Liver (tissue), 8 donors: ENCODE measurements at regions not wholly inside any gene's neighbourhood (a gene's known extent, or its start where the extent isn't known, plus 50 kb on each side); places are given as distances from the start of the nearest gene placed in this dataset.
"Not testable (repeated sequence)": the region's sequence is repeated elsewhere in the genome, so short reads cannot be mapped to it uniquely, and the experiment has no call there.

ENCODE experiments used
- DNase-seq: peaks from one replicate; pipeline ENCODE4 v3.0.0-alpha.2; 2017; ENCODE audit warnings: low spot score
- H3K27ac ChIP-seq, 2 donors: one replicate each; pipeline ENCODE4 v1.7.0; 2013; ENCODE audit warnings: inconsistent platforms in 2 of 2, low read length in 2 of 2, control low read depth in 1 of 2, low read depth in 1 of 2, mild to moderate bottlenecking in 1 of 2
- H3K27me3 ChIP-seq, 4 donors: one replicate each; pipeline versions ENCODE4 v1.6.1 to v1.7.0; 2013; ENCODE audit warnings: low read length in 3 of 4, inconsistent platforms in 1 of 4, mild to moderate bottlenecking in 1 of 4, moderate library complexity in 1 of 4; ENCODE audit not compliant: control insufficient read depth in 4 of 4, insufficient read depth in 4 of 4
- H3K36me3 ChIP-seq, 4 donors: one replicate each; pipeline versions ENCODE4 v1.6.1 to v1.7.0; 2013; ENCODE audit warnings: low read length in 3 of 4, mild to moderate bottlenecking in 3 of 4, low read depth in 1 of 4, moderate library complexity in 1 of 4; ENCODE audit not compliant: control insufficient read depth in 4 of 4, insufficient read depth in 3 of 4
- H3K4me1 ChIP-seq, 4 donors: one replicate each; pipeline versions ENCODE4 v1.6.1 to v1.7.0; 2013; ENCODE audit warnings: low read length in 3 of 4, mild to moderate bottlenecking in 3 of 4, moderate library complexity in 1 of 4; ENCODE audit not compliant: control insufficient read depth in 4 of 4, insufficient read depth in 4 of 4
- H3K4me3 ChIP-seq, 3 donors: one replicate each; pipeline versions ENCODE4 v1.6.1 to v1.7.0; 2013; ENCODE audit warnings: low read length in 3 of 3, control low read depth in 1 of 3, low read depth in 1 of 3, mild to moderate bottlenecking in 1 of 3
- H3K9ac ChIP-seq, 2 donors: one replicate each; pipeline ENCODE4 v1.7.0; 2013; ENCODE audit warnings: low read length in 2 of 2, mild to moderate bottlenecking in 2 of 2, moderate library complexity in 2 of 2, control low read depth in 1 of 2, low read depth in 1 of 2
- H3K9me3 ChIP-seq, 4 donors: one replicate each; pipeline versions ENCODE4 v1.6.1 to v1.7.0; 2013; ENCODE audit warnings: low read length in 3 of 4; ENCODE audit not compliant: control insufficient read depth in 4 of 4
- CTCF ChIP-seq: fragments of 150-350 bp; IDR thresholded peaks from 2 replicates; pipeline ENCODE4 v1.5.1; 2017; ENCODE audit warnings: improper control_type of control experiment, low read depth, low read length; ENCODE audit not compliant: missing input control
- EGR1 ChIP-seq, 2 donors: IDR thresholded peaks; 2 replicates each; pipeline ENCODE4 v1.6.1; 2016 to 2018; ENCODE audit warnings: antibody characterized with exemption in 2 of 2, low read depth in 2 of 2
- FOXA2 ChIP-seq: IDR thresholded peaks from 2 replicates; pipeline ENCODE4 v1.6.1; 2016; ENCODE audit warnings: antibody characterized with exemption
- GABPA ChIP-seq, 2 donors: IDR thresholded peaks in 1 of 2; conservative IDR thresholded peaks in 1 of 2; 2 replicates each; pipeline ENCODE4 v1.6.1; 2016; ENCODE audit warnings: antibody characterized with exemption in 2 of 2, mild to moderate bottlenecking in 1 of 2, moderate library complexity in 1 of 2
- MAX ChIP-seq: IDR thresholded peaks from 2 replicates; pipeline ENCODE4 v1.6.1; 2016; ENCODE audit warnings: antibody characterized with exemption
- NR2F2 ChIP-seq: IDR thresholded peaks from 2 replicates; pipeline ENCODE4 v1.6.1; 2016; ENCODE audit warnings: antibody characterized with exemption
- RAD21 ChIP-seq, 2 donors: IDR thresholded peaks; 2 replicates each; pipeline ENCODE4 v1.6.1; 2016; ENCODE audit warnings: antibody characterized with exemption in 2 of 2, mild to moderate bottlenecking in 2 of 2
- RXRA ChIP-seq, 2 donors: IDR thresholded peaks; 2 replicates each; pipeline ENCODE4 v1.6.1; 2017 to 2018; ENCODE audit warnings: antibody characterized with exemption in 2 of 2, mild to moderate bottlenecking in 1 of 2
- SP1 ChIP-seq: IDR thresholded peaks from 2 replicates; pipeline ENCODE4 v1.6.1; 2018; ENCODE audit warnings: antibody characterized with exemption, mild to moderate bottlenecking
- TAF1 ChIP-seq: conservative IDR thresholded peaks from 2 replicates; pipeline ENCODE4 v1.6.1; 2016; ENCODE audit warnings: antibody characterized with exemption, mild to moderate bottlenecking
- YY1 ChIP-seq: IDR thresholded peaks from 2 replicates; pipeline ENCODE4 v1.6.1; 2016; ENCODE audit warnings: antibody characterized with exemption, mild to moderate bottlenecking
- ZBTB33 ChIP-seq: IDR thresholded peaks from 2 replicates; pipeline ENCODE4 v1.6.1; 2016; ENCODE audit warnings: antibody characterized with exemption
- WGBS: extraction: QIAGEN DNeasy Blood & Tissue Kit; methylation state at CpG from one replicate; pipeline ENCODE4 v1.1.7; 2013; 5-methylcytosine and 5-hydroxymethylcytosine counted together
- donor health status: healthy.
- donor health status: healthy.
- donor health status: healthy.
- donor health status: healthy.
- donor health status: healthy.

- TF ChIP-seq ZBTB33 (no peak), RAD21 (IDR thresholded peaks at IDR 0.05) (no peak), EGR1 (IDR thresholded peaks at IDR 0.05; ENCODE audit: low read depth in 2 of 2) (no peak), RXRA (IDR thresholded peaks at IDR 0.05) (no peak), TAF1 (no peak), MAX (no peak), SP1 (no peak), GABPA (IDR thresholded peaks at IDR 0.05 in 1 of 2, conservative IDR thresholded peaks at IDR 0.05 in 1 of 2) (no peak)
These were observed 56.5 kb upstream of the GPD1L start (continued) for GRCh38 chr3:32049916-32050315.

GRCh38 chr3:32052230-32052629 is 54.2 kb upstream of the GPD1L start:
- H3K27me3 ChIP-seq, H3K9me3 ChIP-seq, H3K36me3 ChIP-seq, H3K27ac ChIP-seq, DNase-seq, H3K4me1 ChIP-seq, H3K4me3 ChIP-seq, H3K9ac ChIP-seq: not testable (repeated sequence)
- WGBS, result 69% methylated on average over 2 of the region's 2 CpGs

- not testable (repeated sequence) for H3K36me3 ChIP-seq, H3K9me3 ChIP-seq, H3K4me1 ChIP-seq, H3K4me3 ChIP-seq, H3K9ac ChIP-seq, DNase-seq, H3K27ac ChIP-seq, H3K27me3 ChIP-seq
- WGBS, result 73% methylated on average over 5 of the region's 5 CpGs
These were observed 53.6 kb upstream of the GPD1L start for GRCh38 chr3:32052851-32053250.

- no peak for DNase-seq
- Histone ChIP-seq H3K4me3 (no peak overlapping the region), H3K9ac (no peak overlapping the region), H3K27me3 (peaks cover 0 to 4% (median 0%) of the 10 kb centered on the region in 4 donors), H3K36me3 (no peaks in the 10 kb centered on the region), H3K4me1 (no peaks in the 10 kb centered on the region), H3K9me3 (no peaks in the 10 kb centered on the region), H3K27ac (no peak overlapping the region)
- TF ChIP-seq RXRA (IDR thresholded peaks at IDR 0.05) (no peak), ZBTB33 (no peak), YY1 (no peak), FOXA2 (no peak), NR2F2 (peak; percentile 13), CTCF (no peak)
- 60% methylated on average over 5 of the region's 5 CpGs for WGBS
These were observed 49.7 kb upstream of the GPD1L start for GRCh38 chr3:32056559-32057290.
